ENCODE measurements at regions not wholly inside any gene's neighbourhood (a gene's known extent, or its start where the extent isn't known, plus 50 kb on each side); places are given as distances from the start of the nearest gene placed in this dataset.

- no peak for DNase-seq
- TF ChIP-seq CTCF (IDR thresholded peaks at IDR 0.05; ENCODE audit: low read depth, low read length), result no peak
- Histone ChIP-seq H3K4me1 (no peaks in the 10 kb centered on the region), H3K36me3 (no peaks in the 10 kb centered on the region), H3K4me3 (ENCODE audit: low read depth, low read length) (no peak overlapping the region), H3K27me3 (no peaks in the 10 kb centered on the region), H3K9me3 (no peaks in the 10 kb centered on the region)
These were observed 1009.7 kb upstream of the CELF2 start for GRCh38 chr10:10007957-10008356.

- no peaks in the 10 kb centered on the region for H3K9me3 ChIP-seq
- no peak overlapping the region for H3K4me3 ChIP-seq (ENCODE audit: low read depth, low read length)
- H3K36me3 ChIP-seq, result no peaks in the 10 kb centered on the region
- no peak for TF ChIP-seq CTCF (IDR thresholded peaks at IDR 0.05; ENCODE audit: low read depth, low read length)
- no peak for DNase-seq
- H3K27me3 ChIP-seq, result no peaks in the 10 kb centered on the region
- no peaks in the 10 kb centered on the region for H3K4me1 ChIP-seq
These were observed 1007.3 kb upstream of the CELF2 start for GRCh38 chr10:10010397-10010796.

- no peaks in the 10 kb centered on the region for H3K36me3 ChIP-seq
- no peak for DNase-seq
- H3K9me3 ChIP-seq, result no peaks in the 10 kb centered on the region
- H3K4me1 ChIP-seq, result no peaks in the 10 kb centered on the region
- no peaks in the 10 kb centered on the region for H3K27me3 ChIP-seq
- no peak for TF ChIP-seq CTCF (IDR thresholded peaks at IDR 0.05; ENCODE audit: low read depth, low read length)
- H3K4me3 ChIP-seq (ENCODE audit: low read depth, low read length), result no peak overlapping the region
These were observed 1002.8 kb upstream of the CELF2 start for GRCh38 chr10:10014846-10015245.

- H3K36me3 ChIP-seq, result no peaks in the 10 kb centered on the region
- no peaks in the 10 kb centered on the region for H3K27me3 ChIP-seq
- H3K9me3 ChIP-seq, result no peaks in the 10 kb centered on the region
- H3K4me3 ChIP-seq (ENCODE audit: low read depth, low read length), result no peak overlapping the region
- no peak for DNase-seq
- no peaks in the 10 kb centered on the region for H3K4me1 ChIP-seq
- TF ChIP-seq CTCF (IDR thresholded peaks at IDR 0.05; ENCODE audit: low read depth, low read length), result no peak
These were observed 1000.0 kb upstream of the CELF2 start for GRCh38 chr10:10017716-10018115.

GRCh38 chr10:10020945-10021344 lies 996.7 kb upstream of the CELF2 start:
- no peaks in the 10 kb centered on the region for H3K9me3 ChIP-seq
- no peak overlapping the region for H3K4me3 ChIP-seq (ENCODE audit: low read depth, low read length)
- no peaks in the 10 kb centered on the region for H3K4me1 ChIP-seq
- no peaks in the 10 kb centered on the region for H3K36me3 ChIP-seq
- H3K27me3 ChIP-seq, result no peaks in the 10 kb centered on the region
- no peak for TF ChIP-seq CTCF (IDR thresholded peaks at IDR 0.05; ENCODE audit: low read depth, low read length)
- DNase-seq, result no peak

GRCh38 chr10:10032991-10033390 lies 984.7 kb upstream of the CELF2 start:
- no peaks in the 10 kb centered on the region for H3K36me3 ChIP-seq
- H3K4me3 ChIP-seq (ENCODE audit: low read depth, low read length), result no peak overlapping the region
- H3K4me1 ChIP-seq, result no peaks in the 10 kb centered on the region
- TF ChIP-seq CTCF (IDR thresholded peaks at IDR 0.05; ENCODE audit: low read depth, low read length), result no peak
- no peaks in the 10 kb centered on the region for H3K27me3 ChIP-seq
- H3K9me3 ChIP-seq, result no peaks in the 10 kb centered on the region
- no peak for DNase-seq
